GM18508 (cell line): ENCODE measurements at regions not wholly inside any gene's neighbourhood (a gene's known extent, or its start where the extent isn't known, plus 50 kb on each side); places are given as distances from the start of the nearest gene placed in this dataset.
"Not testable (repeated sequence)": the region's sequence is repeated elsewhere in the genome, so short reads cannot be mapped to it uniquely, and the experiment has no call there.

Experiments used
- ATAC-seq: cut with Tn5 transposase; IDR thresholded peaks from one replicate; pipeline ENCODE4 v1.9.1; 2021; ENCODE audit warnings: moderate number of reproducible peaks; ENCODE audit not compliant: insufficient read depth, unreplicated experiment

DNA sequence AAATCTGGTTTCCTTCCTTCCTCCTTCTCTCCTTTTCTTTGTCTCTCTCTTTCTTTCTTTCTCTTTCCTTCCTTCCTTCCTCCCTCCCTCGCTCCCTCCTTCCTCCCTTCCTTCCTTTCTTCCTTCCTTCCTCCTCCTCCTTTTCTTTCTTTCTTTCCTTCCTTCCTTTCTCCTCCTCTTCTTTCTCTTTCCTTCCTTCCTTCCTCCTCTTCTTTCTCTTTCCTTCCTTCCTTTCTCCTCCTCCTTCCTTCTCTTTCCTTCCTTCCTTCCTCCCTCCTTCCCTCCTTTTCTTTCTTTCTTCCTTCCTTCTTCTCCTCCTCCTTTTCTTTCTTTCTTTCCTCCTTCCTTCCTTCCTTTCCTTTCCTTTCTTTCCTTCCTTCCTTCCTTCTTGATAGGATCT, 61.2 kb downstream of the VIP start:
- ATAC-seq, result no peak

GRCh38 chr6:152815230-152815872, 64.8 kb downstream of the VIP start:
- no peak for ATAC-seq

DNA sequence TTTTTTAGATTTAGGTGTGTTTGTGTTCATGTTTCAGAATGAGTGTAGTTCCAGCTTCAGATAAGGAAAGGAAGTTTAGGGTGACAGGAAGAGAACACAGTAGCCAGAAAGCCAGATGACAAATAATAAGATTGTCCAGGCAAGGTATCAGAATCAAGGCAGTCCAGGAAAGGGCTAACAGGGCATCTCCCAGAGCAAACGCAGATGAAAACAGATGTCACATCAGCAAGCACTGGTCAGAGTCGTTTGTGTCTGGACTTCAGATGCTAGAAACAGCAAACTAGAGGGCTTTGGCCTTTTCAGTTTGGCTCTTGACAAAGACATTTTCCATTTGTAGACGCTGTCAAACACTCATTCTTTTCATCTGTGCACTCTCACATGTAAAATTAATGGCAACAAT, 65.5 kb downstream of the VIP start:
- no peak for ATAC-seq

DNA sequence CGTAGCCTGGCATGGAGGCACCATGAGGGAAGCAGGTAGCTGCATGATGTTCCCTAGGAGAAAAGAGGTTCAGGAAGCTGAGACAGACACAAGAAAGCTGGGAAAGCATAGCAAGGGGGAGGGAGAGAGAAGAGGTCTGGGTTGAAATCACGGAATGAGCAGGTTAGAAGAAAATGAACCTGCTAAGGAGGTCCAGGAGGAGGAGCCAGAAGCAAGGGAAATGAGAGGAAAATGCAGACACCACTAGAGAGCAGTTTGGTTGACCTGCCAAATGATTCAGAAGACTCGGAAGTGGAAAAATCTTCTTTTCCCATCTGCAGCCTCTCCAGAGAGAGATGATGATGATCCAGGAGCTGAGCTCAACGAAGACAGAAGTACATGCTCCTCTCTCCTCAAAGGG, 70.9 kb downstream of the VIP start:
- no peak for ATAC-seq

DNA sequence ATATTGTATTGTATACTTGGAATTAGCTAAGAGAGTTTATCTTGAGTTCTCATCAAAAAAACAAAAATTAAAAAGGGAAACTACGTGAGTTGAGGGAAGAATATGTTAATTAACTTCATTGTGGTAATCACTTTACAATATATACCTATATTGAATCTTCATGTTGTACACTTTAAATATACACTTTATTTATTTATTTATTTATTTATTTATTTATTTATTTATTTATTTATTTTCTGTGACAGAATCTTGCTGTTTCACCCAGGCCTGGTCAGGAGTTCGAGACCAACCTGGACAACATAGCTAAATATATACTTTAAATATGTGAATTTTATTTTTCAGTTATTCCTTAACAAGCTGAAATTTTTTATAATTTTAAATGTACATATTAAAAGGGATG, 74.1 kb downstream of the VIP start:
- no peak for ATAC-seq

- no peak for ATAC-seq
These were observed 77.8 kb downstream of the VIP start for GRCh38 chr6:152828431-152828830.

GRCh38 chr6:152834366-152834765, 83.8 kb downstream of the VIP start:
- ATAC-seq, result not testable (repeated sequence)

DNA sequence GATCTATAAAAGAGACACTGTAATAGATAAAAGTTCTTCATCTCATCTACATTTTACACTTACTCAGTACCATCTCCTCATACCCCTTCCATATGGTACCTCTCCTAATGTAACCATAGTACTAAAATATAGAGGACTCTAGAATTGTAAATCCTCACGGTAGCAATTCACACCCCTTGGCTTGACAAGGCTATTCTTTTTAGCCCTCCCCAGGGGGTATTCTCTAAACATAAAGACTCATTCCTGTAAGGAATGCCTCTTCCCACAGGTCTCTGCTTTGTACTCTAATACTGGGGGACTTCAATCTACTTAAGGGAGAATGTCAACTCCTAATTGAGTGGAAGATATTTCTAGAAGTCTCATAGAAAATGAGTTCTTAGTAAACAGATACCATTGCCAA, 85.9 kb downstream of the VIP start:
- no peak for ATAC-seq

DNA sequence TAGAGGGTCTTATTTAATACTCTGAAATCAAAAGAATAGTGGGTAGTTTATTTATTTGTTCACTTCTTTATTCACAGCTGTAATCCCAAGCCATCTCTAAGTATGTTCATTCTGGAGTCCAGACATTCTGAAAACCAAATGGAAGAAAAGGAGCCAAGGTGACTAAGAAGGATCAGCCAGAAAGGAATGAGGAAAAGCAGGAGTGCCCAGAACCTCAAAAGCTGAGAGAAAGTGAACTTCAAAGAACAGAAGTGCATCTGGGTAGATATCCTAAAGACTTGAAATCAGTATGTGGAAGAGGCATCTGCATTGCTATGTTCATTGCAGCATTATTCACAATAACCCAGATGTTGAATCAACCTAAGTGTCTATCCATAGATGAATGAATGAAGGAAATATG, 94.8 kb downstream of the VIP start:
- no peak for ATAC-seq

DNA sequence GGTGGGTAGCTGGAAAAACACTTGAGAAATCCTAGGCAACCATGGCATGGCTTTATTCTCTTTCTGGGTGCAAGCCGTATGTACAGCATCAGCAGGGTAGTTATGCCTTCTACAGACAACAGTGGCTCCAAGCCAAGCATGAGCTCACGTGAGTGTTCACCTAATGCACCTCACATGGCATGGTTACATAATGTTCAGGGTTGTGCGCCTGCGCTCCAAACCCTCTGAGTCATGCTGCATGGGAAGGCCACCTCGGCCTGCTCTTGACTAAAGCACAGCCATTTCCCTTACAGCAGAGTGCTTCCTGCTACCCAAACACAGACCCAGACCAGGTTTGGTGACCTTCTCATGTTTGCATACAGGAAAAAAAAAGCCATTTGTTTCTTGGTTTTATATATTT, 96.2 kb downstream of the VIP start:
- ATAC-seq, result no peak

GRCh38 chr6:152848919-152849318, 98.3 kb downstream of the VIP start:
- ATAC-seq, result no peak

DNA sequence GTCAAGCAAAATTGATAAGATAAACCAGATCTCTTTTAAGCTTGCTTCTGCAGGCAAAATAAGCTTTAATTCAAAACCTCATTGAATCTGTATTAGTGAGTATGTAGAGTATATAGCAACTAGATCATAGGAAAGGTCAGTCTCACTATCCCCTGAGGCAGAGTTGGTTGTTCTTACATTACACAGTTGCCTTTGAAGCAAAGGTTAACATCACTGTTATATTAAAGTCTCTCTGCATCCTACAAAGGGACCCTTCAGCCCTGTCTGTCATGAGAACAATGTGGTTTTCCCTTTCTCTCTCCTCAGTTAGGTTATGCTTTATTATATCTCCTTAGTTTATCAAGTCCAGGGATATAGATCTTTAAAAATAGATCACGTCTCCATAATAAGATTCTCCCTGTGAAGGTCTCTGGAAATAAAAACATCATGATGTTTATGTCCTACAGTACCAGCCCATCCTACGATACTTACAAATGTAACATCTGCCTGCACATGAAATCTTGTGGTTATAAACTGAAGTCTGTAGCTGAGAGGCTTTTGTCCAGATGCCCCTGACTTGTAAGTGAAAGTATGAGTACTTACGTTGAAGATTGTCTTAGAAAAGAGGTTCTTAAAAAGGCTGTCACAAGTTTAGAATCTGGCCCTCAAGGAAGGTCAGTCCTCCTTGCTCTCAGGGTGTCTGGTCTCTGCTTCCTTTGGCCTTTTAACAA, 103.6 kb downstream of the VIP start:
- no peak for ATAC-seq

GRCh38 chr6:152858141-152858540, 107.5 kb downstream of the VIP start:
- no peak for ATAC-seq

DNA sequence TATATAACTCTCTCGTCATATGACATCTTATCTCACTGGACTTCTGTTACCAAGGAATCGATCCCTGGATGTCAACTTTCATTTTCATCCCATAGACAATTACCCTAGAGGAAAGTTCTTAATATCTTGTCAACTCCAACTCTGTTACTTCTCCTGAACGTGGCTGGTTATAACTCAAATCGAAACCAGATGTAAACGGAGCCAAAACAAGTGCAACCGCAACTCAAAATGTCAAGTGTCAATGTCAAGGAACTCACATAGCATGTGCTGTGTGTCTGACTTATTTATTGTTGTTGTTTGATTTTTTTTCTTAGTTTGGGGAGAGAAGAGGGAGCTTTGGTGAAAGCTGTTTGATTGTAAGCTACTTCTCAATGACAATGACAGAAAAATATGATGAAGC, 108.6 kb downstream of the VIP start:
- ATAC-seq, result no peak

- peak; percentile 73 for ATAC-seq
These were observed 113.2 kb downstream of the VIP start for GRCh38 chr6:152863618-152864326.

- no peak for ATAC-seq
These were observed 108.6 kb downstream of the FBXO5 start for GRCh38 chr6:152874267-152874666.

DNA sequence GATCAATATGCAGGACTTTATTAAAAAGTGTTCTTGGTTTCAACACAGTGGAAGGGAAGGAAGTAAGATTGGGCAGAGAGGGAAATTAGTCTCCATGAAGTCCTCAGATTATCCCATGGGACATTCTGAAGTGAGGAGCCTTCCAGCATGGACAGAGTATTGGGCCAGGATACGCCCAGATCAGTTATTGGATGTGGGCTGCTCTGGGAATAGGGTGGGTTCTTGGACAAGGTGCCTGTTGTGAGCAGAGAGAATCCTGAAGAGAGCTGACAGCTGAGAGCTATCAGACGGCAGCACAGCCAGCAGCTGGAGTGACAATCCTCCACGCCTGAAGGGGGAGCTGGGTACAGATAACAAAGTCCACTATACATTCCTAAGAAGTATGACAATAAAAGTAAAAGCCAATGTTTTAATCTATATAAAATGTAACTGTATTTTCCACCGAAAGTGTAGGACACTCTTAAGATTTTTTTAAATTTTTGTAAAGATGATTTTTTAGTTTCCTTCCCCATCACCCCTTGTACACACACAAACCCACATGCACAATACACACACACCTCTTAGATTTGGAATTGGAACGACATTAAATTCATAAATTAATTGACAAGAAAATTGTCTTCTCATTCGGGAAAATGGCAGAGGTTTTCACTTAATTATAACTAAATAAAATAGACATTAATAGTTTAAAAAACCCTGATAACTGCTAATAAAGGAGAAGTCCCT, 107.8 kb downstream of the FBXO5 start:
- no peak for ATAC-seq

- no peak for ATAC-seq
These were observed 103.2 kb downstream of the FBXO5 start for GRCh38 chr6:152879681-152880080.

DNA sequence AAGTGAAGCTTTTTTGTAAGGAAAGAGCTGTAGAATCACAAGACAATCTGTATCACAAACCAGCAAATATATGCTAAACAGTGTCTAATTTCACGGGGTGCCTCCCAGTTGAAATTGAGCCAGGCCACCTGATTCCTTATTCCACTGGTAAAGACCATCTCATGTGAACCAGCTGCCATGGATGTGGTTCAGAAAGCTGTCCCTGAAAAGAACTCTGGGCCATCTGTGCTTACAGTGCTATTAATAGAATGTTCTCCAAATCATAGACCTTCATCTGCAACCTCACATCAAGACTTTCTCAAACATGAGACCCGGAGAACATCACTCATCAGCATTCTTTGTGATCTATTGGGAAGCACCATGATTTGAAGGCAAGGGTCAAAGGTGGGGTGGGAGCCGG, 89.7 kb downstream of the FBXO5 start:
- no peak for ATAC-seq

GRCh38 chr6:152896923-152897322, 85.9 kb downstream of the FBXO5 start:
- ATAC-seq, result no peak

GRCh38 chr6:152897807-152898399, 84.9 kb downstream of the FBXO5 start:
- peak; percentile 98 for ATAC-seq
